GM19193 (cell line): ENCODE measurements at regions not wholly inside any gene's neighbourhood (a gene's known extent, or its start where the extent isn't known, plus 50 kb on each side); places are given as distances from the start of the nearest gene placed in this dataset.

ENCODE experiments used
- POLR2A ChIP-seq: IDR thresholded peaks from 4 replicates; pipeline ENCODE4 v1.6.1; 2011; ENCODE audit not compliant: insufficient read depth, insufficient read length; ENCODE audit errors: extremely low read depth

GRCh38 chr5:28516722-28517121, 1478.3 kb upstream of the CDH9 start:
- no peak for TF ChIP-seq POLR2A

- no peak for TF ChIP-seq POLR2A
Measured at GRCh38 chr5:28512648-28513047, 1474.3 kb upstream of the CDH9 start.

DNA sequence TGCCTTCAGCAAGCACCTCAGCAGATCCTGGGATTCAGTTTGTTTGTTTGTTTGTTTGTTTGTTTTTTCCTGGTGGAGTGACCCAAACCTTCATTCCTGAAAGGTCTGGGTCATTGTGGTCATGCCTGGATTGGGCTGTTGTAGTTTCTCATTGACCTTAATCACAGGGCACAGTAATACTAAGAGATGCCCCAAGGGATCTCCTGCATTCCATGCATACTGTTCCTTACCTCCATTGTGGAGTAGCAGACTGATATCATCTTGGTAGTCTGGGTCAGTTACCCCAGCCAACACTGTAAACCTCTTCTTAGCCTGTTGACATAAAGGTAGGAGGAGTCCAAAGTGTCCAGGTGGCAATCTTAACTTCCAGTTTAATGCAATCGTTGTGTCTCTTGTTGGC, 1466.7 kb upstream of the CDH9 start:
- no peak for TF ChIP-seq POLR2A

GRCh38 chr5:28500511-28500910, 1462.1 kb upstream of the CDH9 start:
- no peak for TF ChIP-seq POLR2A

DNA sequence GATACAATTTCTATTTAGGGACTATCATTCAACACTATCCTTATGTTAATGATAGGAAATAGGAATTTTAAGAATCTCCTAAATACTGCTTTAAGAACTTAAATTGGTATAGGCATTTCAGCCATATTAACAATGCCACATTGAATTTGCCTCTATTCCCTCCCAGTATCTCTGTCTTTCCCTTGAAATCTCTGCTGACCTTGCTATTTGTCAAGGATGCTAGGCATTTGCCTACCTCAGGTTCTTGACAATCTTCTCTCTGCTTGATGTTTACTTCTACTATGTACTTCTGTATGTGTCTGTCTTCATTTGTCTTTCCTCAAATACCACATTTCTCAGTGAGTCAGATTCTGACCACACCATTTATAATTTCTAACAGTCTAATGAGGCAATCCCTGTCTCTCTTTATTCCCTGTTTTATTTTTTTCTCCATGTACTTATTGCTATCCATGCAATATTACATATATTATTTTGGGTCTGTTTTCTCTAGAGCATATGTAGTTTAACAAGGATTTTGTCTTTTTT, 1461.4 kb upstream of the CDH9 start:
- no peak for TF ChIP-seq POLR2A

DNA sequence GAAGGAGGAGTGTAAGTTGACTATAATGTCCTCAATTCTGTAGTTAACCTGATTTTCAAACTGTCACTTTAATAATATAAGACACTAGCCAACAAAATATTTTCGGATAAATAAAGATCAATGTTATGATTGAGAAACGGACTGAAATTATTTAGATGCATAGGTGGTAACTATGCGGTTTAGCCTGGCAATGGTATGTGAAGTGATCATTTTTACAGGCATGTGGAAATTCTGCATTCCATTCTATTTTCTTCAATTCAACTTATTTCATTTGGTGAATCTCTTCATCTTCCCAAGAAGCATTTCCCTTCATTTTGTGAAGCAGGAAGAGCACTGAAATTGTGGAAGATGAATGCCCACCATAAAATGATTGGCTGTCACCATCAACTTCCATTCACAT, 1457.5 kb upstream of the CDH9 start:
- TF ChIP-seq POLR2A = no peak

DNA sequence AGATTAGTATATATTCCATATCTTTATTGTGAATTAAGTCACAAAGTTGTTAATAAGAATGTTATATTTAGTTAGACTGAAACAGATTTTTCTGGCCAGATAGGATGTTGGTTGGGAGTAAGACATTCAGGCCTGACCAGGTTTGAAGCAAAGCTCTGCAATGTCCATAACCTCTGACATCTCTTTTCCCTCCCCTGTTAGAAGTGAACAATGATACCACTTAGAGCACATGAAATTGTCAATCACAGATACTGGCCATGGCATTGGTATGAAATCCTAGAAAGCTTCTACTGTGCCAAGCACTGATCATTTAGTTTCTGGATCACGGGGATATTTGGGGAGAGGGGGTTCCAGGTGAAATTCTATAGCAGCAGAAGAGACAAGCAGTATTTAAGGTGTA, 1455.1 kb upstream of the CDH9 start:
- TF ChIP-seq POLR2A = no peak

DNA sequence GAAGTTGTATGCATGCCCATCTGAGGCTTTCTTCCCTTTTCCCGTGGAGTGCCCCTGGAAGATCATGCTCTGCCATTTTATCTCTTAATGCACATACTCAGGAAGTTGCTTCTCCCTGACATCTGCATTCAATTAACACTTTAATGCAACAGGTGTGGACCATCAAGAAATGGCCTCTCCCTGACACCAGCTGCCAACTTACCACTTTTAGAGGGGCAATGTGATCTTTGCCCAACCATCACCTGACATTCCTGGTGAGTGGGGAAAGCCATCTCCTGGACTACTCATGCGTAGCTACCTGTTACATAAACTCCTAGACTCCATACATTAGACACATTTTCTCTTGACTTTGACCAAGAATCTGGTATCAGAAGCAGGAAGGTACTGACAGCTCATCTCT, 1450.4 kb upstream of the CDH9 start:
- no peak for TF ChIP-seq POLR2A

DNA sequence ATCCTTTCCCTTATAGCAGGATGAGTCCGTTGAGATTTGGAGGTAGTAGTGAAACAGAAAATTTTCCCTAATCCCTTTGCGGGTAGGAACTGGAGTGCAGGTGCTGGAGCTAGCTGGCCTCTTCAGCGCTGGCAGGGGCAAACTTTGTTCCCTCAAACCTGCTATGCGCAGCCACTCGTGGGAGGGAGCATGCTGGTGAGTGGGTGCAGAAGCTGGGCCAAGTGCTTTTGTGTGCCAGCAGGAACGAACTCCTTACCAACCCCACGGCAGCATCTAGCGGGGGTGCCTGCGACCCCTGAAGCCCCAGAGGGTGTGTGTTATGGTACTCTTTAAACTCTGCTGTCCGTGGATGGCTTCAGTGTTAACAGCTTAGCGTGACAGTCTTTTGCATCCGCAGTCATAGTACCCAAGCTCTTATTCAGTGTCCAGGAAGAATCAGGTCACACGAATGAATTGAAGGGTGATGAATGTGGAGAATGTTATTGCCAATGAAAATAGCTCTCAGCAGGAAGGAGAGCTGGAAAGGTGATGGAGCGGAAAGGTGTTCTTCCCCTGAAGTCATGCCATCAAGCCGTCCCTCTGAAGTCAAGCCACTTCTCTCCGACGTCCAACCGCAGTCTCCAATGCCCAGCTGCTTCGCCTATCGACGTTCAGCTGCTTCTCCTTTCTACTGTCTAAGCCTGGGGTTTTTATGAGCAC, 1445.1 kb upstream of the CDH9 start:
- no peak for TF ChIP-seq POLR2A

DNA sequence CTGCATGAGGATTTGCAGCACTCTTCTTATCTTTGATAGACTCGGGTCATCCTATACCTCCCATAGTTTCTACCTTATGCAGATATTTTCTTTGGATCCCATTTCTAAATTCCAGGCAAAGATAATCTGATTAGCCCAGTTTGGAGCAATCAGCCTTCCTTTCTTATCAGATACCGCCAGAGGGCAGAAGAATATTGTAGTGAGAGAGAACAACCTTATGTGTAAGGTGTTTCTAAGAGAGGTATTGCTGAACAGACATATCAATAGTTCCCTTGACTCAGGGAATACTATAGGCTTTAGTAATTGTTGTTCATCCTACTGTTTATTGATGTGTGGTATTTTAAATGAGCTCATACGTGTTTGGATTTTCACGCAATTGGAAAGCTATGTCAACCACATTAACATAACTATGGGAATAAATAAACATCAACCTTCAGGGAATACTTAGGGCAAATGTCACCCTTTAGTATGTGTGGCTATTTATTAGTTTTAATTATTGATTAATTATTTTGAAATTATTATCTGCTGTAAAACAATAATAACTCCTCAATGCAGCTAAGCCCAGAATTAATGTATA, 1435.2 kb upstream of the CDH9 start:
- TF ChIP-seq POLR2A = no peak

GRCh38 chr5:28468166-28468565, 1429.8 kb upstream of the CDH9 start:
- no peak for TF ChIP-seq POLR2A

- no peak for TF ChIP-seq POLR2A
Measured at GRCh38 chr5:28463728-28464127, 1425.3 kb upstream of the CDH9 start.

DNA sequence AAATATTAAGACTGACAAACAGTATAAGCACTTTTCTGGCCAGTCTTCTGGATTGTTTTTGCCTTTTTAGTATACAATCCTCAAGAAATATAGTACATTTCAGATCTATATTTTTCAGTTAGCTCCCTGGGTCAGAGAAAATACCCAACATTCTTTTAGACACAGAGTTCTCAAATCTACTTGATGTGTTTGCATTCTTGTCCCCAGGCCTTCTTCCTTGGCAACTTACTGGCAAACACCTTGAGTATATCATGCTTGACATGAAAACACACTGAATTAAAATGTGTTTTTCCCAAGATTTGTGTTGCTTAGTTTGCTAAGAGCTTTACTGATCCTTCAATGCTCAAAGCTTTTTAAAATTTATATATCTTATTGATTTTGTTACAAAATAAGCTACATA, 1413.1 kb upstream of the CDH9 start:
- TF ChIP-seq POLR2A = no peak

DNA sequence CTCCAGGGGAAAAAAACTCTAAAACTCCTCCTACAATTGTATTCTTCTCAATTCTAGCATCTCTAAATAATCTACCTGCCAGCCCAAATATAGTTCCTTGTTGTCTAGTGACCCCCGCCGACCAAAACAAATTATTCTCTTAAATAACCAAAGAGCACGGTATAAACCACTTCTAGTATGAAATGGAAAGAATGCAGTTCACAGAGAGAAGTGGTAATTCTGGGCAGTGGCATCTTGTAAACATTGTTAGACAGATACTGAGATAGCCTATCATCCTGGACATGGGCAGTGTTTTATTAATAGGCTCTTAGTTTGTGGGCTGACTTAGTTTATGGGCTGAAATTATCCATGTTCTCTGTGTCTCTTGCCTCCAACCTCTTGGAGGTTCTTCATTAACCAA, 1412.6 kb upstream of the CDH9 start:
- TF ChIP-seq POLR2A = no peak

DNA sequence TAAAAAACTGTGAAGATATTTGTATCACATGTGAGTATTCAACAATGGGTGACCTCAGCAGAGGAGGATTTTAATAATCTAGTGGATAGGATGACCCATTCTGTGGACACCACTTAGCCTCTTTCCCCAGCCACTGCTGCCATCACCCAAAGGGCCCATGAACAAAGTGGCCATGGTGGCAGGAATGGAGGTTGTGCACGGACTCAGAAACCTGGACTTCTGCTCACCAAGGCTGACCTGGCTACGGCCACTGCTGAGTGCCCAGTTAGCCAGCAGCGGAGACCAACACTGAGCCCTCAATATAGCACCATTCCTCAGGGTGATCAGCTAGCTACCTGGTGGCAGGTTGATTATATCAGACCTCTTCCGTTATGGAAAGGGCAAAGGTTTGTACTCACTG, 1410.4 kb upstream of the CDH9 start:
- no peak for TF ChIP-seq POLR2A

DNA sequence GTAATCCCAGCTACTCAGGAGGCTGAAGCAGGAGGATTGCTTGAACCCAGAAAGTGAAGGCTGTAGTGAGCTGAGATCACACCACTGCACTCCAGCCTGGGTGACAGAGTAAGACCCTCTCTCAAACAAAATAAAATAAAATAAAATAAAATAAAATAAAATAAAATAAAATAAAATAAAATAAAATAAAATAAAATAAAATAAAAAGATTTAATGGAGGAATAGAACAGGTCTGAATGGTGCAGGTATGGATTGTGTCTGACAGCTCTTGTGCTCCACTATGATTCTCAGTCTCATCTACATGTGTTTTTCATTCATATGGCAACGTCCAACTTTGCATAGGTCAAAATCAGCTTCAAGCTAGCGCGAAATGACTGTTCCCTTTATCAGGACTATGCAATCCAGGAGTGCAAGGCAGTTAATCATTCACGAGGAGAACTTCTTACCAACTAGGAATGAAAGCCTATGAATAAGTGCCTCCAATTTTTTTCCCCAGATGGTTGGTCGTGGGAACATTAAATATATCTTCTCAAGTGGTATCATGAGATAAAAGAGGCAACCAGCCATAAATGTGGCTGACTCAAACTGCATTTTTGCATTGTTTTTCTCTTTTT, 1392.3 kb upstream of the CDH9 start:
- TF ChIP-seq POLR2A = no peak

DNA sequence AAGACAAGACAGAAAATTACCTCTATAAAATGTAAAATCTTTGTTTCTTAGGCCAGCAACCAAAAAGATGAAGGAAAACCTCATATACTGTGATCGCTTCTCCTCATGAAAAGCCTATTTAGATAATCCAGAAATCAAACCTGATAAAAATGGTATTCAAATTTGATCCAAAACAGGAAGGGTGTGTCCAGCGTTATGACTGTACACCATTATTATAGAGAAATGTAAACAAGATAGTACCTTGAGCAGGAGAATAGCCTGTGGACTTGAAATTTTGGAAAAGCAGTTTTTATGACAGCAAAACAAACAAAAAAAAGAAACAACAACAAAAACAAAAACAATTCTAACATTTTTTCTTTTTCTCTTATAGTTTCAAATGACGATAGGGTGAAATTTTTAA, 1382.8 kb upstream of the CDH9 start:
- no peak for TF ChIP-seq POLR2A

GRCh38 chr5:28415791-28416443, 1377.5 kb upstream of the CDH9 start:
- no peak for TF ChIP-seq POLR2A
